BLaER1 (cell line): ENCODE measurements at regions not wholly inside any gene's neighbourhood (a gene's known extent, or its start where the extent isn't known, plus 50 kb on each side); places are given as distances from the start of the nearest gene placed in this dataset.

Experiments
- H3K27ac ChIP-seq: shearing (Covaris generic); formaldehyde crosslinking; 2 replicates; pipeline ENCODE4 v1.8.1; 2022
- H3K27me3 ChIP-seq: shearing (Covaris generic); formaldehyde crosslinking; 2 replicates; pipeline ENCODE4 v1.8.1; 2022
- H3K36me3 ChIP-seq: shearing (Covaris generic); formaldehyde crosslinking; 2 replicates; pipeline ENCODE4 v1.8.1; 2022
- H3K4me1 ChIP-seq: shearing (Covaris generic); formaldehyde crosslinking; 2 replicates; pipeline ENCODE4 v1.8.1; 2022
- H3K4me2 ChIP-seq: shearing (Covaris generic); formaldehyde crosslinking; 2 replicates; pipeline ENCODE4 v1.8.1; 2022
- H3K4me3 ChIP-seq: shearing (Covaris generic); formaldehyde crosslinking; 2 replicates; pipeline ENCODE4 v1.8.1; 2022
- H3K9ac ChIP-seq: shearing (Covaris generic); formaldehyde crosslinking; 2 replicates; pipeline ENCODE4 v1.8.1; 2022
- H3K9me3 ChIP-seq: shearing (Covaris generic); formaldehyde crosslinking; 2 replicates; pipeline ENCODE4 v1.8.1; 2022
- H4K20me1 ChIP-seq: shearing (Covaris generic); formaldehyde crosslinking; 2 replicates; pipeline ENCODE4 v1.8.1; 2022
- Cebpa-rat ChIP-seq: shearing (Covaris generic); IDR thresholded peaks from 2 replicates; pipeline ENCODE4 v1.8.1; 2022

DNA sequence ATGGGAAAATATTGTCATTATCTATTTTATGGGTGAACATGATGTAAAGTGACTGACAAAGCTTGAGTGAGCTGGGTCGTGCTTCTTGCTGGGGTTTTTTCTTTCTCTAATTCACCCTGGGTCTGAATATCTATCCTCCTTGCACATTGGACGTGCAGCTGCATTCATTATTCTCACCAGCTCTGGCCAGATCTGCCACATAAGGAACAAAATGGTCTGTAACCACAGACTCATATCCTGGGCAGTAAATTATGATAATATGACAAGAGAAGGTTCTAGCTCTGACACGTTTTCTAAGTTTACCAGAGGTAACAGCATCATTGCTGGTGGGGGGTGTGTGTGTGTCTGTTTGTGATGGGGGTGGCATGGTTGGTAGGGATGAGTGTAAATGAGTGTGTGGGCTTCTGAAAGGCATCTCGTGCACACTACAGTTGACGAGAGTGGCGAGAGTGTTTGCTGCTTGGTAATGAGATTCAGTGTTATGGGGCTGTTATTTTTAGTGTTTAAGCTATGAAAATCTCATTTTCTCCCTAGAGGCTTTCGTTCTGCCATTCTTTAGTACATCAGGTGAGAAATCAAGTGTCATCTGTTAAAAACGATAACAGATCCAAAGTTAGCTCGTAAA is 418.4 kb downstream of the PDCD6IP start:
- TF ChIP-seq Cebpa-rat: no peak
- H3K4me3 ChIP-seq: no peak overlapping the region

DNA sequence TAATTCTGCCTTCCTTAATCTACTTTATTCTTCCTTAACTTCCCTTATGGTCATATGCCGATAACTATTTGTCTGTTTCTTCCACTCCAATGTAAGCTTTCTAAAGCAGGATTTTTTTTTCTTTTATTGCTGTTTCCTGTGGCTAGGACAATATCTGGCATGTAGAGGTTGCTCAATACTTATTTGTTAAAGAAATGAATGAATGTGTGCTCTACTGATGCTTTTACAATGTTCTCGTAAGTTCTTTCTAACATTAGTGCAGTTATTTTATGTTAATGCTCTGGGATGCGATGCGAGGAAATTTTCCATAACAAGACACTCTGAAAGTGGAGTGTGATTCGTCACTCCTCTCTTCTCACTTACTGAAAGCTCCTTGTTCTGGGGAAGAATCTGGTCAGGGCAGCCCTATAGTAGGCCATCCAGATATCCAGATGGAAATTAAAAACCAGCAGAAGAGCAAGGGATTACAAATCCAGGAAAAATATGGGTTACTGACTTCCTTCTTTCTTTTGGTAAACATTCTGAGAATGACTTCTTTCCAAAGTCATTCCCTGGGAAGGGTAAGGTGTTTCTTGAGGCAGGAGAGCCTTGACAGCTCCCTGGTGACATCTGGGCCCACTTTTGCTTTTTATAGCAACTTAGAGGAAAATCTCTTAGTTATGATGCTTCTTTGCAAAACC is 420.4 kb downstream of the PDCD6IP start:
- Histone ChIP-seq H3K36me3 (no peaks in the 10 kb centered on the region), H3K9me3 (no peaks in the 10 kb centered on the region), H3K4me3 (no peak overlapping the region), H4K20me1 (no peaks in the 10 kb centered on the region), H3K27me3 (no peaks in the 10 kb centered on the region), H3K27ac (no peak overlapping the region), H3K9ac (no peak overlapping the region), H3K4me2 (no peak overlapping the region), H3K4me1 (peaks cover 6% of the 10 kb centered on the region; the same call in 1 of the 2 replicates)
- no peak for TF ChIP-seq Cebpa-rat

More for the DNA sequence above, 418.4 kb downstream of the PDCD6IP start:
- Histone ChIP-seq H3K27ac (no peak overlapping the region), H3K27me3 (no peaks in the 10 kb centered on the region), H3K4me2 (no peak overlapping the region), H3K9ac (no peak overlapping the region), H3K36me3 (no peaks in the 10 kb centered on the region), H3K4me1 (peaks cover 9% of the 10 kb centered on the region; the same call in 1 of the 2 replicates), H4K20me1 (no peaks in the 10 kb centered on the region), H3K9me3 (no peaks in the 10 kb centered on the region)

DNA sequence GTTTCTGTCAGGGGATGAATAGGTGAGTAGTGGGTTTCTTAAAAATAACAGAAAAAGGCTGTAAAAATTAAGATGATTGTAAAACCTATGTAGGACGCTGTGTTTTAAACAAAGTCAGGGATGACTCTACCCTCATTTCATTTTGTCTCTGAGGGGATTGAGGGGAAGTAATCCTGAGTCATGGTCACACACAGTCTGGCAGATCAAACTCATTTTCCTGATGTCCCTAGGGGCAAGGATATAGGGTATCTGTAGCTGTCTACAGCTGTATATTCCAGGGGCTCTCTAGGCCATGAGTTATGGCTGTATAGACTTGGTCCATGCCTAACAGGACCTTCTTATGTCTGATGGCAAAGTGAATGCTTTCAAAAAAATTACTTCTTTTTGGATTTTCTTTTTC is 421.1 kb downstream of the PDCD6IP start:
- H3K9me3 ChIP-seq: no peaks in the 10 kb centered on the region
- TF ChIP-seq Cebpa-rat: no peak
- no peak overlapping the region for H3K27ac ChIP-seq
- no peaks in the 10 kb centered on the region for H3K27me3 ChIP-seq
- H3K4me1 ChIP-seq: peaks cover 6% of the 10 kb centered on the region; the same call in 1 of the 2 replicates
- H3K36me3 ChIP-seq: no peaks in the 10 kb centered on the region
- no peak overlapping the region for H3K9ac ChIP-seq
- no peak overlapping the region for H3K4me3 ChIP-seq
- H4K20me1 ChIP-seq: no peaks in the 10 kb centered on the region
- no peak overlapping the region for H3K4me2 ChIP-seq

DNA sequence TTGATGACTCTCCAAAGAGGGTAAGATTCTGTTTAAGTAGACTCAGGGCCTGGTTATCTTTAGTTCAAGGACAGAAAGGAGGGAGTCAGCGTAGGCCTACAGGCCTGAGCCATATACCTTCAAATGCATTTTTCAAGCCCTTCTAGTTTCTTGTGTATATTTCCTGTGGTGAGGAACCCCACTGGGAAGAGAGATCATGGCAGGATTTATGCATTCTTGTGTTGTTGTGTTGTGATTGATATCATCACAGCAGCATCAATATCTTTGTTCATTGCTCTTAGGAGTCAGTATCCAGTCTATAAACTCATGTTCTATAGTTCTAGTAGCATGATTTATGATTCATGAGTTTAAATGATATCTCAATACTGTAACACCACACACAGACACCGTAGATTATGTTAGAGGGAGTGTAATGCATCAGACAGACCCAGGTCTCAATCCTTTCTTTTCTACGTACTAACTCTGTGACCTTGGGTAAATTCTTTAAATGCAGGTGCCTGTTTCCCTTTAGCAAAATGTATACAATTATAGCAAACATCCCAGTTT is 427.5 kb downstream of the PDCD6IP start:
- no peaks in the 10 kb centered on the region for H3K36me3 ChIP-seq
- no peaks in the 10 kb centered on the region for H4K20me1 ChIP-seq
- no peak for TF ChIP-seq Cebpa-rat
- no peaks in the 10 kb centered on the region for H3K9me3 ChIP-seq
- H3K4me1 ChIP-seq: no peaks in the 10 kb centered on the region
- H3K27me3 ChIP-seq: no peaks in the 10 kb centered on the region
- H3K9ac ChIP-seq: no peak overlapping the region
- H3K4me2 ChIP-seq: no peak overlapping the region
- H3K4me3 ChIP-seq: no peak overlapping the region
- no peak overlapping the region for H3K27ac ChIP-seq

DNA sequence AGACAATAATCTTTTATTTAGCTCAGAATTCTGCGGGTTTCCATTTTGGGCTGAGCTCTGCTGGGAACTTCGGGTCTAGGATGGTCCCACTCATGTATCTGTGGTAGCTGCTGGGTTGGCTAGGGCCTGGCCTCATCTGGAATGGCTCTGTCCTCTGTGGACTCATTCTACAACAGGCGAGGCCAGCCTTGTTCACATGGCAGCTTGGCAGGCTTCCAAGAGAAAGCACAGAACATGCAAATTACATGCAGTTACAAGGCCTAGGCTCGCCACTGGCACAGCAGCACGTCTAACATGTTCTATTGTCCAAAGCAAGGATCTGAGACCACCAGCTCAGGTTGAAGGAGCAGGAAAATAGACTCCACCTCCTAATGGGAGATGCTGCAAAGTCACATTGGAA is 431.4 kb downstream of the PDCD6IP start:
- Histone ChIP-seq H3K4me2 (no peak overlapping the region), H3K9ac (no peak overlapping the region), H3K27me3 (no peaks in the 10 kb centered on the region), H3K4me3 (no peak overlapping the region), H3K9me3 (no peaks in the 10 kb centered on the region), H3K36me3 (no peaks in the 10 kb centered on the region), H3K27ac (no peak overlapping the region), H4K20me1 (no peaks in the 10 kb centered on the region), H3K4me1 (no peaks in the 10 kb centered on the region)
- TF ChIP-seq Cebpa-rat: no peak

DNA sequence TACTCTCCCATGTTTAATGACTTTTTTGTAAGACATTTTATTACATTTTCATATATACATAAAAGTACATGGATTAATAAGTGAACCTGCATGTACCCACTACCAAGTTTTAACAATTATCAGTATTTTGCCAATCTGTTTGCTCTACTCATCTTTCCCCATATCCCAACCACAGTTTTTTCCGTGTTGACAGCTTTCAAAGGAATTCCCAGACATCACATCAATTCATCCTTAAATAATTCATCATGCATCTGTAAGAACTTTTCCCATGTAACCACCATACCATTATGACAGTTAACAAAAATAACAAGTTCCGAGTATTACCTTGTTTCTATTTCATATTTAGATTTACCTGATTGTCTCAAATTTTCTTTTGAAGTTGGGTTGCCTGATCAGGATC is 436.7 kb downstream of the PDCD6IP start:
- Histone ChIP-seq H4K20me1 (no peaks in the 10 kb centered on the region), H3K9me3 (no peaks in the 10 kb centered on the region), H3K27ac (no peak overlapping the region), H3K4me2 (no peak overlapping the region), H3K4me3 (no peak overlapping the region), H3K9ac (no peak overlapping the region), H3K4me1 (no peaks in the 10 kb centered on the region), H3K27me3 (no peaks in the 10 kb centered on the region), H3K36me3 (no peaks in the 10 kb centered on the region)
- TF ChIP-seq Cebpa-rat: no peak

DNA sequence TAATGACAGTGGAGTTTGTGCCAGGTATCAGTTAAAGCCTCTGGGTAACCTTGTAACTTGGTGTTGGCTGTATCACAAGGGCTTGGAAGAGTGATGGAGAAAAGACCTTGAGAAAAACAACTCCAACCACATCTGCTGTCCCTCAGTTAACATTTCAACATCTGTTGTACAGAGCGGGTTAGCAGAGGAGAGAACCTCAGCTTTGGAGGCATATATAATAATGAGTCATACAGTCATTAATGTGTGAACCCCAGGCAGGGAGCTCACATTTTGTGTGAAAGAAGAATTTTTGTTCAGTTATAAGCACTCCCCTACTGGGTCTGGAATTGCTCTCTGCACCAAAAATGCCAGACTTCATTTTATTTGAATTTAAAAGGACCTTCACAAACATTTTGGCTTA is 439.5 kb downstream of the PDCD6IP start:
- Histone ChIP-seq H3K36me3 (no peaks in the 10 kb centered on the region), H4K20me1 (no peaks in the 10 kb centered on the region), H3K9me3 (no peaks in the 10 kb centered on the region), H3K27ac (no peak overlapping the region), H3K4me3 (no peak overlapping the region), H3K9ac (no peak overlapping the region), H3K4me1 (no peaks in the 10 kb centered on the region), H3K27me3 (no peaks in the 10 kb centered on the region), H3K4me2 (no peak overlapping the region)
- no peak for TF ChIP-seq Cebpa-rat

DNA sequence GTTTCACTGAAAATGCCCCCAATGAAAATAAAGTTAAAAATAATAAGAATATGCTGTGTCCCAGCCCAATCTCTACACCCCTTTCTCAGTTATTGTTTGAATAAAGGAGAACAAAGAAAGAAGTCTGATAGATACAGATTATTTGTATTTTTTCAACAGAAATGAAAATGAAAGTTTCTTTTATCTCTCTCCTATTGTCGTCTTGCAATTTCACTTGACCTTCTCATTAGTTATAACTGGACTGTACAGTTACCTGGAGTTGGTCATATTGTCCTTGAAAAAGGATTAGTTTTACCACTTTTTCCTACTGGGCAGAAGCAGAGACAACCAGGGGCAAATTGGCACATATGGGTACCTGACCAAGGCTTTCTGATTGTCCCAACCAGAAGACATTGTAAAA is 440.0 kb downstream of the PDCD6IP start:
- no peaks in the 10 kb centered on the region for H3K36me3 ChIP-seq
- TF ChIP-seq Cebpa-rat: no peak
- H3K9me3 ChIP-seq: no peaks in the 10 kb centered on the region
- H3K4me1 ChIP-seq: no peaks in the 10 kb centered on the region
- no peak overlapping the region for H3K4me3 ChIP-seq
- no peak overlapping the region for H3K9ac ChIP-seq
- no peaks in the 10 kb centered on the region for H3K27me3 ChIP-seq
- no peak overlapping the region for H3K27ac ChIP-seq
- no peaks in the 10 kb centered on the region for H4K20me1 ChIP-seq
- no peak overlapping the region for H3K4me2 ChIP-seq

DNA sequence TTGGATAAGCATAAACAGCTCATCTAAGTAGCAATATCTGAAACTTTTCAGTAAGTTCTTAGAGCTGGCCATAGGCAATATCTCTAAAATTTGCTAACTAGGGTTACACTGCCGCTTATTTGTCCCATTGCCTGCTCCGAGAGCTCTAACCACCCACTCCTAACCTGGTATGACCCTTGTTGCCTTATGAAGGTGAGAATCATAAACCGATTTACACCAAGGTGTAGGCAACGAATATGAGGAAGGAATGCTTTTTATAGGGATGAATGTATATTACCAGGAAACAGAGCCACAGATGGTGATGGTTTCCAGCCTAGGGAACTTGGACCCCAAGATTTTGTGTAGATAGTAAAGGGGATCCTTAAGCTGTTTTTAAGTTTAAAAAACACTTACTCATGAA is 440.9 kb downstream of the PDCD6IP start:
- H3K9me3 ChIP-seq: no peaks in the 10 kb centered on the region
- no peaks in the 10 kb centered on the region for H4K20me1 ChIP-seq
- H3K27me3 ChIP-seq: no peaks in the 10 kb centered on the region
- TF ChIP-seq Cebpa-rat: no peak
- H3K9ac ChIP-seq: no peak overlapping the region
- H3K27ac ChIP-seq: no peak overlapping the region
- no peak overlapping the region for H3K4me2 ChIP-seq
- H3K4me1 ChIP-seq: no peaks in the 10 kb centered on the region
- H3K36me3 ChIP-seq: no peaks in the 10 kb centered on the region
- H3K4me3 ChIP-seq: no peak overlapping the region

DNA sequence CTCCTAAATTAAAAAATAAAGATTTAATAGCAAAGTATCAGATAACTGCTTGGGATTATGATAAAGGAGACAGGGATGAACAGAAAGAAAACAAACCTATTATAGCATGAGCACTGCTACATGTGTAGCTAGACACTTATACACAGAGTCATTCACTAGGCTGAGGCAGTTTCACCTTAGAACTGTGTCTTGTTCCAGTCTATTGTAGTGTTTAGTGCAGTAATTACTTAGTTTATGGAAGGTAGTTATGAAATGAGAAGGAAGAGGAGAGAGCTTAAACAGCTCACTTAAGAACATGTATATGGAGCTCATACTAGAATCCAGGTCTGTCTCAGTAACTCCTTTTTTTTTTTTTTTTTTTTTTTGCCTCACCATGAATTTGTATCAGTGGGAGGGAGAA is 441.4 kb downstream of the PDCD6IP start:
- Histone ChIP-seq H3K4me1 (no peaks in the 10 kb centered on the region), H3K27ac (no peak overlapping the region), H4K20me1 (no peaks in the 10 kb centered on the region), H3K27me3 (no peaks in the 10 kb centered on the region), H3K36me3 (no peaks in the 10 kb centered on the region), H3K9ac (no peak overlapping the region), H3K9me3 (no peaks in the 10 kb centered on the region), H3K4me3 (no peak overlapping the region), H3K4me2 (no peak overlapping the region)
- no peak for TF ChIP-seq Cebpa-rat
